H7 (cell line): ENCODE measurements at regions not wholly inside any gene's neighbourhood (a gene's known extent, or its start where the extent isn't known, plus 50 kb on each side); places are given as distances from the start of the nearest gene placed in this dataset.
"Not testable (repeated sequence)": the region's sequence is repeated elsewhere in the genome, so short reads cannot be mapped to it uniquely, and the experiment has no call there.

Source experiments
- DNase-seq: peaks from one replicate; pipeline ENCODE4 v3.0.0; 2012
- H3K27me3 ChIP-seq: 2 replicates; pipeline ENCODE4 v1.6.0; 2011; ENCODE audit warnings: mild to moderate bottlenecking, low read length; ENCODE audit not compliant: control insufficient read depth, insufficient read depth
- H3K36me3 ChIP-seq: replicated peaks from 2 replicates; pipeline ENCODE4 v1.5.1; 2011; ENCODE audit warnings: low read length; ENCODE audit not compliant: control insufficient read depth, insufficient read depth
- H3K4me3 ChIP-seq: 2 replicates; pipeline ENCODE4 v1.5.1; 2011; ENCODE audit warnings: low read depth, mild to moderate bottlenecking, control low read depth, low read length, moderate library complexity; ENCODE audit not compliant: insufficient read depth

DNA sequence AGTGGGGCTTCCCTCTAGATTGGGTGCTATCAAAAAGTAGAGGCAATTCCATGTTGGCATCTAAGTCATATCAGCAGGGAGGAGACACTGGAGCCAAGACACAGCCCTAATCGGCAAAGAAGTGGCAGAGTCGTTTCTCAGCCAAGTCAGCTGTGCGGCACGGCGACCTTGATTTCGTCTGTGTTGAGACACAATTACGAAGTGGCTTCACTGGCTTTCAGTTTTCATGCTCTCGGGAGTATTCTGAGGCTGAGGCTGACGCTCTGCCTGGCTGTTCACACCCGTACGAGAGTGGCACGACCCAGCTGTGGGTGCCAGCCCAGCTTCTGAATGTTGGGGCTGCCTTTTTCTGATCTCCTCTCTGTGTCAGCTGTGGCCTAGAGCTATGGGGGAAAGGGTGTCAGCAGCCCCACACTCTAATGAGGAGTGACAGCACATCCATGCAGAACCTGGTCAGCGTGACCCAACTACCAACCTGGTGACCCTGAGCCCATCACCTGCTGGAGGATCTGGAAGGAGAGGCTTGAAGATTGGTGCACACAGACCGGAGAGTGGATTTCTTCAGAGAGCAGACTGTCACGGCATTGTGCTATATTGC lies 105.7 kb upstream of the TMEM45B start:
- Histone ChIP-seq H3K4me3 (no peak overlapping the region), H3K27me3 (no peaks in the 10 kb centered on the region), H3K36me3 (no peaks in the 10 kb centered on the region)
- DNase-seq, result no peak

DNA sequence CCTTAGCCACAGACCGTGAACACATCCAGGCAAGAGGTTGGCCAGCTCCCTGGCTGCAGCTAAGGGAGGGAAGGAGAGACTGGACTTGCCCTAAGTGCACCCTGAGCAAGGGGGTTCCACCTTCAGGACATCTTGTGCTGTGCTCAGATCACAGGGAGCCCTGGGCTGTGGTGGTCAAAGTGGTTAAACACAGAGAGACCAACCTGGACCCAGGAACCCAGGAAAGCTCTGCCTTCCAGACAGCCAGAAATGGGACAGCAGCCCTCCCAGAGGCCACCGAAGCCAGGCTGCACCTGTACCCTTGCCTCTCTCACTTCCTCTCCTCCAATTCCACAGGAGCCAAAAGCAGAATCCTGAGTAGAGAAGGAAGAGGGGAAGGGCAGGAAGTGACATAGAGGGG lies 105.2 kb upstream of the TMEM45B start:
- no peak for DNase-seq
- Histone ChIP-seq H3K36me3 (no peaks in the 10 kb centered on the region), H3K4me3 (no peak overlapping the region), H3K27me3 (no peaks in the 10 kb centered on the region)

DNA sequence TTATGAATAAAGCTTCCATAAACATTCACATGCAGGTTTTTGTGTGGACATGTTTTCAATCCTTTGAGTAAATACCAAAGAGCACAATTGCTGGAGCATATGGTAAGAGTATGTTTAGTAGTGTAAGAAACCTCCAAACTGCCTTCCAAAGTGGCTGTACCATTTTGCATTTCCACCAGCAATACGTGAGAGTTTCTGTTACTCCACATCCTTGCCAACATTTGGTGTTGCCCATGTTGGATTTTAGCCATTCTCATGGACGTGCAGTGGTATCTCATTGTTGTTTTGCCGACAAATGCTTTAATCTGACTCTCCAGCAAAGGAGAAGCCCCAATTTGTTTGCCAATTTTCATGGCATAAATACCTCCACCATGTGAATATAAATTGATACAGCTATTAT lies 103.9 kb upstream of the TMEM45B start:
- no peaks in the 10 kb centered on the region for H3K27me3 ChIP-seq
- H3K4me3 ChIP-seq, result no peak overlapping the region
- no peaks in the 10 kb centered on the region for H3K36me3 ChIP-seq
- DNase-seq, result no peak

DNA sequence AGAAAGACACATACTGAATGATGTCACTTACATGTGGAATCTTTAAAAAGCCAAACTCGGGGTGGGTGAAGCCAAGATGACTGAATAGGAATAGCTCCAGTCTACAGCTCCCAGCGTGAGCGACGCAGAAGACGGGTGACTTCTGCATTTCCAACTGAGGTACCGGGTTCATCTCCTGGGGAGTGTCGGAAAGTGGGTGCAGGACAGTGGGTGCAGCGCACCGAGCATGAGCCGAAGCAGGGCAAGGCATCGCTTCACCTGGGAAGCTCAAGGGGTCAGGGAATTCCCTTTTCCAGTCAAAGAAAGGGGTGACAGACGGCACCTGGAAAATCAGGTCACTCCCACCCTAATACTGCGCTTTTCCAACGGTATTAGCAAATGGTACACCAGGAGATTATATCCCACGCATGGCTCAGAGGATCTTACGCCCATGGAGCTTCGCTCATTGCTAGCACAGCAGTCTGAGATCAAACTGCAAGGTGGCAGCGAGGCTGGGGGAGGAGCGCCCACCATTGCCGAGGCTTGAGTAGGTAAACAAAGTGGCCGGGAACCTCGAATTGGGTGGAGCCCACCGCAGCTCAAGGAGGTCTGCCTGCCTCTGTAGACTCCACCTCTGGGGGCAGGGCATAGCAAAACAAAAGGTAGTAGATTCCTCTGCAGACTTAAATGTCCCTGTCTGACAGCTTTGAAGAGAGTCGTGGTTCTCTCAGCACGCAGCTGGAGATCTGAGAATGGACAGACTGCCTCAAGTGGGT lies 103.0 kb upstream of the TMEM45B start:
- not testable (repeated sequence) for H3K4me3 ChIP-seq, H3K27me3 ChIP-seq, H3K36me3 ChIP-seq, DNase-seq

DNA sequence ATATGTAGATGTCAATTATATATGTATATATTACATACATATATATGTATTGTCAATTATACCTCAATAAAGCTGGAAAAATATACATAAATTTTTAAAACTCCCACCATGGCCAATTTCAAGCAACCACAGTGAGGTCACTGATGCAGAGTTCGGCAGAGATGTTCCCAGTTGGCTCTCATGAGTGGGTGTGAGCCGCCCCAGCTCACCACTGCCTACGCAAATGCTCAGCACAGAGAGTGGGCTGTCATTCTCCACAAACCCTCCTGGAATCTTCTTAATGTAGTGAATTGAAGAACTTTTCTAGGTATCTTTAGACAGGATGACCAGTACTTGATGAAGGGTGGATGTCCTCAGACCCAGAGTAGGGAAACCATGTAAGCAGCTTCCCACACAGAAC lies 96.6 kb upstream of the TMEM45B start:
- Histone ChIP-seq H3K4me3 (no peak overlapping the region), H3K36me3 (no peaks in the 10 kb centered on the region), H3K27me3 (no peaks in the 10 kb centered on the region)
- DNase-seq, result no peak

DNA sequence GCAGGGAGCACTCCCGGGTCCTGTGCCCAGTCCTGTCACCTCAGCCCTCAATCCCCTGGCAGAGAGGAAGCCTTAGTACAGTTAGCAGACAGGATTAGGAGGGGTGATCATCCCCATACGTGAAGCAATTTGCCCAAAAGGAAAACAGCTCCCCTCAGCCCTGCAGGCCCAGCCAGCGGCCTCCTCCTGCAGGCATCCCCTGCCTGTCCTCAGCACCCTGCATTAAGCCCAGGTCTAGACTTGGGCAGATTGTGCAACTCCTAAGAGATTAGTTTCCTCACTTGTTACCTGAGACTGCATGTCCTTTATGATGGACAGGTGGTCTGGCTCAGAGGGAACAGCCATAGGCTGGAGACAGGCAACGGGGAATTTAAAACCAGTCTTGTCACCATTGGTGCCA lies 95.5 kb upstream of the TMEM45B start:
- no peaks in the 10 kb centered on the region for H3K27me3 ChIP-seq
- no peak for DNase-seq

DNA sequence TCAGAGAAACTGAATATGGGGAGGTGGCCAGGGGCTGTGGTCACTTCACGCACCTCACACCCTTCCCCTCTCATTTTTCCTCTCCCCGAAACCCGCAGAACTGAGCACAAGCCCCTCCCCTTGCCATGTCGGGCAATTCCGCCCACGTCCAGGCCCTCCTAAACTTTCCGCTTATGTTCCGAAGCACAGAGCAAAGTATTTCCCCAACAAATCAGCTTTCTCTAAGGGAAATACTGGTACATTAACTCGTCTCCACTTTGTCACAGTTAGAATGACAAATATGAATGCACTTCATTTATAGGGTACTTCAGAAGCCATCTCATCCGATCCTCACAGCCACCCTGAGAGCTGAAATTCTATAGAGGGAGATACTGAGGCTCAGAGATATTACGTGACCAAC lies 94.7 kb upstream of the TMEM45B start:
- no peak for DNase-seq
- H3K4me3 ChIP-seq, result no peak overlapping the region
- H3K36me3 ChIP-seq, result no peaks in the 10 kb centered on the region
- no peaks in the 10 kb centered on the region for H3K27me3 ChIP-seq

More for the DNA sequence above, 95.5 kb upstream of the TMEM45B start:
- no peak overlapping the region for H3K4me3 ChIP-seq
- no peaks in the 10 kb centered on the region for H3K36me3 ChIP-seq

DNA sequence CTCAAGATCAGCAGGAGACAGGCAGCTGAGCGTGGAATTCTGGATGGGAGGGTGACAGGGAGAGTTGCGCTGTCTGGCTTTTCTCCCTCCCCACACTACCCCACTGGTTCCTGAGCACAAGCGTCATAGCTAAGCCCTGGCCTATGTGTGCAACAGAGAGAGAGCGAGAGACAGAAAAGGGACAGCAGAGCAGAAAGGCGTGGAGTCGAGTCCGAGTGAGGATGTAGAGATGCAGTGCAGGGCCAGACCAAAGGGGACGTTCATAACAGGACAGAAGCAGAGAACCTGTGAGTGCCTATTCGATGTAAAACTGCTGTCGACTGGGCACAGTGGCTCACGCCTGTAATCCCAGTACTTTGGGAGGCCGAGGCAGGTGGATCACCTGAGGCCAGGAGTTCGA lies 94.0 kb upstream of the TMEM45B start:
- H3K27me3 ChIP-seq, result no peaks in the 10 kb centered on the region
- no peaks in the 10 kb centered on the region for H3K36me3 ChIP-seq
- H3K4me3 ChIP-seq, result no peak overlapping the region
- DNase-seq, result no peak

DNA sequence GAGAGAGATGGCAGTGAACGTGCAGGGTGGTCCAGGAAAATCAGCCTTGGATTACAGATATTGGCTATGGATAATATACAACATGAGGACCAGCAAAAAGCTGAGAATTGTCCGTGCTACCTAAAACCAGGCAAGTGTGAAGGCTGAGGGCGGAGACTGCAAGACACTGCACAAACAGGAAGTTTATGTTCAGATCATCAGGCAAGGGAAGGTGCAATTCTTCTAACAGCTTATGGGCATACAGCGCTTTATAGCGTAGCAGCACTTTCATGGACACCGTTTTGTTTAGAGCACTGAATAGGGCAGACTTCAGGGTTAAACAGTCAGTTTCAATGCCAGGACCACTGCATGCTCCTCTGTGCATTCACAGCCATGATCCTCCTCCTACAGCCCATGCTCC lies 93.1 kb upstream of the TMEM45B start:
- Histone ChIP-seq H3K27me3 (no peaks in the 10 kb centered on the region), H3K4me3 (no peak overlapping the region), H3K36me3 (no peaks in the 10 kb centered on the region)
- DNase-seq, result no peak

DNA sequence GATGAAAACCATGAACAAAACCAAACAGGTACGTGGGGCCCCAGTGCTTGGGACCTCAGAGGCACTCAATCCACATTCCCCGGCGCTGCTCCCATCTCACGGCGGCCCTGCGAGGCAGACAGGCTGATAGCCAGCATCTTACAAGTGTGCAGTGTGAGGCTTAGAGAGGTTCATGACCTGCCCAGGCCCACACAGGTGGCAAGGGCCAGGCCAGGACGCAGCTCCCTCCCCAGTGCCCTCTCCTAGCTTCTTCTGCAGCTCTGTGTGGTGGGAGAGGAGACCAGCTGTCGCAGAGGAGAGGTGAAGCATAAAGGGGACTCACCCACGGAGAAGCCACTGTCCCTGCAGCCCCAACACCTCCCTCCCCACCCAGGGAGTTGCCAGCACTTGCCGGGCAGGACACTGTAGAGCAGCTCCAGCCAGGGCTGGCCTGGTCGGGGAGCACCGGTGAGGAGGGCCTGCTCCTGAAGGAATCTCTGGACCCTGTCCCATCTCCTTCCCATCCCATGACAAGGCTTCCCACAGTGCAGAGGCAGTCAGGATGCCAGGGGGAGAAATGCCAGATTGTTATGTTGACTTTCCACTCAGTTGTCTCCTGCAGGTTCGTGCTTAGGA lies 92.4 kb upstream of the TMEM45B start:
- no peaks in the 10 kb centered on the region for H3K36me3 ChIP-seq
- H3K4me3 ChIP-seq, result no peak overlapping the region
- H3K27me3 ChIP-seq, result no peaks in the 10 kb centered on the region
- no peak for DNase-seq

DNA sequence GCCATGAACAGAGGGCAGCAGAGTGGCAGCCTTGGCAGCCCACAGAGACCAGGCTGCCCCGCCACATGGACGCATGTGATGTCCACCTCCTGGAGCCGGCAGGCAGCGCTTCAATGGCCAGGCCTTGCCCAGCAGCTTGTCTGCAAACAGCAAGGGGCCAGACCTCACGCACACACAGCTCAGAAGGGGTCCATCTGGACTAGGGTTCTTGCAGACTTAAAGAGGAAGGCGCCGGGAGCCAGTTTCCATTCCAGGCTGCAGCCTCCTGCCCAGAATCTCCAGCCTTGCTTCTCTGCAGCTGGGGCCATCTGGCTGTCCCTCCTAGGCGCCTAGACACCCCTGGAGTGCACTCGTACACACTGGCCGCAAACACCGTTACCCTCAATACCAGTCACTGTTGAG lies 91.9 kb upstream of the TMEM45B start:
- Histone ChIP-seq H3K36me3 (no peaks in the 10 kb centered on the region), H3K27me3 (no peaks in the 10 kb centered on the region), H3K4me3 (no peak overlapping the region)
- DNase-seq, result no peak

DNA sequence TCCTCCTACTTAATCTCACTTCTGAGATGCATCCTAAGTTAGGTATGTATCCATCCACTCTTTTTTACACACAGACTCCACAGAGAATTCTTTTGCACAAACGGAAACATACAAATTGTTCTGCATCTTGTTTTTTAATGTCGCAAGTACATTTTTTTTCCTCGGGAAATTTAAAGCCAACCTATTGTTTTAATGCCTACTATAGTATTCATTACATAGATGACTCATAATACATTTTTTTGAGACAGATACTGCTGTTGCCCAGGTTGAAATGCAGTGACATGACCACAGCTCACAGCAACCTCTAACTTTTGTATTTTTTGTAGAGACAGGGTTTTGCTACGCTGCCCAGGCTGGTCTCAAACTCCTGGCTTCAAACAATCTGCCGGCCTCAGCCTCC lies 90.8 kb upstream of the TMEM45B start:
- Histone ChIP-seq H3K4me3 (no peak overlapping the region), H3K36me3 (no peaks in the 10 kb centered on the region), H3K27me3 (no peaks in the 10 kb centered on the region)
- no peak for DNase-seq

DNA sequence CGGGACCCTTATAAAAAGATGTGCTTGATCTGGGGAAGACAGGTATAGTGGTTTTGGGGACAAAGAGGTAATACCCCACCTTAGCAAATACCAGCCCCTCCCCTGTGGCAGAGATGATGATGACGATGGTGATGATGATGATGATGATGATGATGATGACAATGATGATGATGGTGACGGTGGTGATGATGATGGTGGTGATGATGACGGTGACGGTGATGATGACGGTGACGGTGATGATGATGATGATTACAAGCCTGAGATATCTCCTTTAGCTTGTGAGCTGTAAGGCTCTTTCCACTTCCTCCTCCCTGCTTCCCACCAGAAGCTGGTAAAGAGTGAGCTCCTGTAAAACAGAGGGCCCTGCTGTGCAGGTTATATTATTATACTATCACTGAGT lies 89.5 kb upstream of the TMEM45B start:
- no peak overlapping the region for H3K4me3 ChIP-seq

DNA sequence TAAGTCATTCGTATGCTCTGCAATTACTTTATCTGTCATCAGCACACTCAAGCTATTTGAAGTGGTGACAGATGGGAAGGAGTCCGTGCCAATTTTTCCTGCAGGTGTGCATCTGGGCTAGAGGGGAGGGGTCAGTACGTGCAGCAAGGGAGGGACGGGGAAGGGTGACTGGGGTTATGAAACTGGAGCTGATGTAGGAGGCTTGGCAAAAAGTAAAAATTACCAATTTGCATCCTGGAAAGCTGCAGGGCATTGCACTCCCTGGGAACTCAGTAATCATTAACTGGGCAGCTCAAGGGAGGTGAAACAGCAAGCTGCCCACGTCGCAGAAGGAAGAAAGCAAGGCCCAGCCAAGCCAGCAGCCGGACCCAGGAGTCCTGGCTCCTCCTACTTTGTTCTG lies 87.1 kb upstream of the TMEM45B start:
- Histone ChIP-seq H3K36me3 (no peaks in the 10 kb centered on the region), H3K27me3 (no peaks in the 10 kb centered on the region), H3K4me3 (no peak overlapping the region)
- no peak for DNase-seq

More for the DNA sequence above, 89.5 kb upstream of the TMEM45B start:
- no peak for DNase-seq
- H3K27me3 ChIP-seq, result no peaks in the 10 kb centered on the region
- no peaks in the 10 kb centered on the region for H3K36me3 ChIP-seq

DNA sequence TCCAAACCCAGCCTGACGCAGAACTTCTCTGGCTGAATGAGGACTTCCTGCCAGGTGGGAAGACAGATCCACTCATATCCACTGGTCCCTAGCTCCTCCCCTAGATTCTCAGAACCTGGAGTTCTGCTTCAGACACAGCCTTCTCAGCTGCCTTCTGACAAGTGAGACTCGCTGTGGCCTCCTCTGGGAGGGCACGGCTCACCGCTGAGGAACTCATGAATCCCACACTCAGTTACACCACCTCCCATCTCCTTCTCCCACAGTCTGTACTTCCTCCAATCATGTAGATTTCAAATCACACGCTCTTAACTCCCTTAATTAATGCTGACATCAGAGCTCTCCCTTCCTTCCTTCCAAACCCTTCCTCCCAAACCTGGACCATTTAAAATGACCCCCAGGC lies 86.4 kb upstream of the TMEM45B start:
- no peak overlapping the region for H3K4me3 ChIP-seq
- H3K36me3 ChIP-seq, result no peaks in the 10 kb centered on the region
- H3K27me3 ChIP-seq, result no peaks in the 10 kb centered on the region
- no peak for DNase-seq
